ENCODE measurements at regions not wholly inside any gene's neighbourhood (a gene's known extent, or its start where the extent isn't known, plus 50 kb on each side); places are given as distances from the start of the nearest gene placed in this dataset.

DNA sequence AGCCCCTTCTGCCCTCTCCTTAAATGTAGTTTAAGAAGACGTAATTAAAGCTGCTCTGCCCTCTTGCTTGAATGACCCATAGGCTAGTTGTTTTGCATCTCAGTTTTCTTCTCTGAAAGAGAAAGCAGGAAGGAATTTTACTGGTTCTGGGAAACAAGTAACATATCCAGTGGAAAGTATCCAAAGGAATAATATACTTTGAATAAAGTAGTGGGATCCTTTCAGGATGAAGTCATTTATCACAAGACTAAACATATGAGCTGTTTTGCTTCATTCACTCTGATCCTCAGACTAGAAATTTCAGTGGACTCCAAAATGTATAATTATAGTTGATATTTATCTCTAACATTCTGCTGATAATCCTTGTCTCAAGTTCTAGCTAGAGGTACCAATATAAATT is 1297.6 kb upstream of the GOT2 start:
- DNase-seq, result no peak
- Mint-ChIP-seq H3K4me1 (ENCODE audit: low read depth, unreplicated experiment) (no peaks in the 10 kb centered on the region), H3K9me3 (ENCODE audit: unreplicated experiment) (no peaks in the 10 kb centered on the region), H3K36me3 (ENCODE audit: unreplicated experiment) (no peaks in the 10 kb centered on the region), H3K27ac (ENCODE audit: unreplicated experiment) (no peak overlapping the region), H3K27me3 (ENCODE audit: unreplicated experiment) (no peaks in the 10 kb centered on the region), H3K4me3 (ENCODE audit: unreplicated experiment) (no peak overlapping the region)
- TF ChIP-seq, protein P1, sequence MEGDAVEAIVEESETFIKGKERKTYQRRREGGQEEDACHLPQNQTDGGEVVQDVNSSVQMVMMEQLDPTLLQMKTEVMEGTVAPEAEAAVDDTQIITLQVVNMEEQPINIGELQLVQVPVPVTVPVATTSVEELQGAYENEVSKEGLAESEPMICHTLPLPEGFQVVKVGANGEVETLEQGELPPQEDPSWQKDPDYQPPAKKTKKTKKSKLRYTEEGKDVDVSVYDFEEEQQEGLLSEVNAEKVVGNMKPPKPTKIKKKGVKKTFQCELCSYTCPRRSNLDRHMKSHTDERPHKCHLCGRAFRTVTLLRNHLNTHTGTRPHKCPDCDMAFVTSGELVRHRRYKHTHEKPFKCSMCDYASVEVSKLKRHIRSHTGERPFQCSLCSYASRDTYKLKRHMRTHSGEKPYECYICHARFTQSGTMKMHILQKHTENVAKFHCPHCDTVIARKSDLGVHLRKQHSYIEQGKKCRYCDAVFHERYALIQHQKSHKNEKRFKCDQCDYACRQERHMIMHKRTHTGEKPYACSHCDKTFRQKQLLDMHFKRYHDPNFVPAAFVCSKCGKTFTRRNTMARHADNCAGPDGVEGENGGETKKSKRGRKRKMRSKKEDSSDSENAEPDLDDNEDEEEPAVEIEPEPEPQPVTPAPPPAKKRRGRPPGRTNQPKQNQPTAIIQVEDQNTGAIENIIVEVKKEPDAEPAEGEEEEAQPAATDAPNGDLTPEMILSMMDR (IDR thresholded peaks at IDR 0.05; ENCODE audit: partially characterized antibody, unreplicated experiment), result no peak

DNA sequence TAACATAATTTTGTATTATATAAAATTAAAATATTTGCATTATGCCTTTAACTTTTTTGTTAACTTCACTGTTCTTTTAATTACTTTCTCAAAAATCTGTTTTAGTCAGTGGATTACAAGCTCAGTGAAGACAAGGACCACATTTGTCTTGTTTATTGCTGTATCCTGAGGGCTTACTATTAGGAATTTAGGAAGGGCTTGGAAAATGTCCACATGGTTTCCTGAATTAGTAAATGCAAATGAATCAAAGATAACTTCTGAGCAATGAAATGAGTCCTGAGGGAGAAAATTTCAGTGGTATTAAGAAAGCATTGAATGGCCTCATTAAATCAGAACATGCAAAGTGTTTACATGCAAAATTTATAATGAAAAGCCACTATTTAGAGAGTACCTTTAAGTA is 1293.2 kb upstream of the GOT2 start:
- H3K27me3 Mint-ChIP-seq (ENCODE audit: unreplicated experiment), result peaks cover 2% of the 10 kb centered on the region
- no peak for DNase-seq
- H3K27ac Mint-ChIP-seq (ENCODE audit: unreplicated experiment), result no peak overlapping the region
- TF ChIP-seq, protein P1 (IDR thresholded peaks at IDR 0.05; ENCODE audit: partially characterized antibody, unreplicated experiment), result no peak
- H3K36me3 Mint-ChIP-seq (ENCODE audit: unreplicated experiment), result no peaks in the 10 kb centered on the region
- no peak overlapping the region for H3K4me3 Mint-ChIP-seq (ENCODE audit: unreplicated experiment)
- no peaks in the 10 kb centered on the region for H3K4me1 Mint-ChIP-seq (ENCODE audit: low read depth, unreplicated experiment)
- H3K9me3 Mint-ChIP-seq (ENCODE audit: unreplicated experiment), result peaks cover 3% of the 10 kb centered on the region

DNA sequence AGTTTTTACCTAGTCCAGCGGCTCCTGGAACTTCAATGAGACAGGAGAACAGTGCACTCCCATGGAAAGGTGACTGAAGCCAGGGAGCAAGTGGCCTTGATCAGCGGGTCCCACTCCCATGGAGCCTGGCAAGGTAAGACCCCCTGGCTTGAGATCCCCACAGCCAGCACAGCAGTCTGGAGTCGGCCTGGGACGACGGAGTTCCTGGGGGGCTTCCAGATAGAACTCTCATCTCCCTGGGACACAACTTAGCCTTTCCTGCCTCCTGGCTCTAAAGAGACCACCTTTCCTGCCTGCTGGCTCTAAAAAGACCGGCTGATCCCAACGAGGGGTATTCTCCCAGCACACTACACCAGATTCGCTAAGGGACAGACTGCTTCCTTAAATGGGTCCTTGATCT is 1279.0 kb upstream of the GOT2 start:
- no peaks in the 10 kb centered on the region for H3K27me3 Mint-ChIP-seq (ENCODE audit: unreplicated experiment)
- TF ChIP-seq, protein P1 (IDR thresholded peaks at IDR 0.05; ENCODE audit: partially characterized antibody, unreplicated experiment), result no peak
- no peak overlapping the region for H3K27ac Mint-ChIP-seq (ENCODE audit: unreplicated experiment)
- H3K9me3 Mint-ChIP-seq (ENCODE audit: unreplicated experiment), result no peaks in the 10 kb centered on the region
- H3K4me1 Mint-ChIP-seq (ENCODE audit: low read depth, unreplicated experiment), result no peaks in the 10 kb centered on the region
- DNase-seq, result no peak
- no peak overlapping the region for H3K4me3 Mint-ChIP-seq (ENCODE audit: unreplicated experiment)
- peaks cover 4% of the 10 kb centered on the region for H3K36me3 Mint-ChIP-seq (ENCODE audit: unreplicated experiment)

DNA sequence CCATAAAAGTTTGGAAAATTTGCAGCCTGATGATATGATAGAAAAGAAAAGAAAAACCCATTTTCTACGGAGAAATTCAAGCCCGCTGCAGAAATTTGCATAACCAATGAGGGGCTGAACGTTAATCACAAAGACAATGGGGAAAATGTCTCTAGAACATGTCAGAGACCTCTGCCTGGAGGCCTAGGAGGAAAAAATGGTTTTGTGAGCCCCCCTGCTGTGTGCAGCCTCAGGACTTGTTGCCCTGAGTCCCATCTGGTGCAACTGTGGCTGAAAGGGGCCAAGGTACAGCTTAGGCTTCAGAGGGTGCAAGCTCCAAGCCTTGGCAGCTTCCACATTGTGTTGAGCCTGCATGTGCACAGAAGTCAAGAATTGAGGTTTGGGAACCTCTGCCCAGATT is 1267.4 kb upstream of the GOT2 start:
- TF ChIP-seq, protein P1 (IDR thresholded peaks at IDR 0.05; ENCODE audit: partially characterized antibody, unreplicated experiment), result no peak
- DNase-seq, result no peak
- Mint-ChIP-seq H3K27ac (ENCODE audit: unreplicated experiment) (no peak overlapping the region), H3K9me3 (ENCODE audit: unreplicated experiment) (peaks cover 5% of the 10 kb centered on the region), H3K27me3 (ENCODE audit: unreplicated experiment) (no peaks in the 10 kb centered on the region), H3K4me3 (ENCODE audit: unreplicated experiment) (no peak overlapping the region), H3K36me3 (ENCODE audit: unreplicated experiment) (no peaks in the 10 kb centered on the region), H3K4me1 (ENCODE audit: low read depth, unreplicated experiment) (no peaks in the 10 kb centered on the region)

DNA sequence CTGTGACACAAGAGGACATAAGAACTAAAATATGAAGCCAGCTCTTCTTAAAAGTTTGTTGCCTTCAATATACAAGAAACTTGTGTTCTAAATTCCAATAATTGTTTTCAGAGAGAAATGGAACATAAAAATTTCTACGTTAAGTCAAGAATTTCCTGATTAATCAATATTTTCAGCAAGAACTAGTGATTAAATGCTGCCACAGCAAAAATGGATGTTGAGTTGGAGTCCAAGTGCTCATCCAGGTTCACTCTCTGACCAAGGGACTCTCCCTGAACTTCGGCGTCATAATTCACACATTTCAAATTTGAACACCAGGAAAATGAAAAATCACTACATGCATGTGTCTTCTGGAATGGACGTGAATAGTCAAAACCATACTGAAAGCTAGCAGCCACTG is 1263.6 kb upstream of the GOT2 start:
- no peak overlapping the region for H3K4me3 Mint-ChIP-seq (ENCODE audit: unreplicated experiment)
- DNase-seq, result no peak
- H3K4me1 Mint-ChIP-seq (ENCODE audit: low read depth, unreplicated experiment), result no peaks in the 10 kb centered on the region
- peaks cover 7% of the 10 kb centered on the region for H3K9me3 Mint-ChIP-seq (ENCODE audit: unreplicated experiment)
- peaks cover 7% of the 10 kb centered on the region for H3K36me3 Mint-ChIP-seq (ENCODE audit: unreplicated experiment)
- TF ChIP-seq, protein P1 (IDR thresholded peaks at IDR 0.05; ENCODE audit: partially characterized antibody, unreplicated experiment), result no peak
- H3K27me3 Mint-ChIP-seq (ENCODE audit: unreplicated experiment), result no peaks in the 10 kb centered on the region
- no peak overlapping the region for H3K27ac Mint-ChIP-seq (ENCODE audit: unreplicated experiment)

All from glutamatergic neuron (in vitro differentiated cells).